ENCODE measurements at regions not wholly inside any gene's neighbourhood (a gene's known extent, or its start where the extent isn't known, plus 50 kb on each side); places are given as distances from the start of the nearest gene placed in this dataset.

DNA sequence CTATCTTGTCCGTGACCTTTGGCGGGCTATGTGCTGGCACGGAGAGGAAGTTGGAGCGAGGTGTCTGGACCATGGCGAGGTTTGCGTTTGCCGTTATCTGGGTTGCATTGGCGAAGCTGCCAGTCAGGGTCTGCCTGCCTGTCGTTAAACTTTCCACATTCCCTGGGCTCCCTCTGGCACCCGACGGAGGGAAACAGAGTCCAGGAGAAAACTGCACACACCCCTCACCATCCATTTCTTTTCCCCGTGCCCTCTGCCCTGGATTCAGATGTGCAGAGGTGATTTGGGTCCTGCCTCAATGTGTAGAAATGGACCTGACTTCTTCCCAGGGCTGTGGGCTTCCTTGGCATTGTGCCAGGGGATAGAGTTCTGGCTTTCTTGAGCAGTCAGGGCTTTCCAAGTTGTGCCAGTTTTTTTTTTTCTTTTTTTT lies 142.4 kb downstream of the URI1 start:
- TF ChIP-seq, protein P1, sequence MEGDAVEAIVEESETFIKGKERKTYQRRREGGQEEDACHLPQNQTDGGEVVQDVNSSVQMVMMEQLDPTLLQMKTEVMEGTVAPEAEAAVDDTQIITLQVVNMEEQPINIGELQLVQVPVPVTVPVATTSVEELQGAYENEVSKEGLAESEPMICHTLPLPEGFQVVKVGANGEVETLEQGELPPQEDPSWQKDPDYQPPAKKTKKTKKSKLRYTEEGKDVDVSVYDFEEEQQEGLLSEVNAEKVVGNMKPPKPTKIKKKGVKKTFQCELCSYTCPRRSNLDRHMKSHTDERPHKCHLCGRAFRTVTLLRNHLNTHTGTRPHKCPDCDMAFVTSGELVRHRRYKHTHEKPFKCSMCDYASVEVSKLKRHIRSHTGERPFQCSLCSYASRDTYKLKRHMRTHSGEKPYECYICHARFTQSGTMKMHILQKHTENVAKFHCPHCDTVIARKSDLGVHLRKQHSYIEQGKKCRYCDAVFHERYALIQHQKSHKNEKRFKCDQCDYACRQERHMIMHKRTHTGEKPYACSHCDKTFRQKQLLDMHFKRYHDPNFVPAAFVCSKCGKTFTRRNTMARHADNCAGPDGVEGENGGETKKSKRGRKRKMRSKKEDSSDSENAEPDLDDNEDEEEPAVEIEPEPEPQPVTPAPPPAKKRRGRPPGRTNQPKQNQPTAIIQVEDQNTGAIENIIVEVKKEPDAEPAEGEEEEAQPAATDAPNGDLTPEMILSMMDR (conservative IDR thresholded peaks at IDR 0.05; ENCODE audit: low read depth, low read length) = no peak
- no peak overlapping the region for H3K9ac ChIP-seq
- no peaks in the 10 kb centered on the region for H3K79me2 ChIP-seq (ENCODE audit: insufficient read depth, low read depth)
- no peaks in the 10 kb centered on the region for H4K20me1 ChIP-seq (ENCODE audit: insufficient read depth)
- no peak overlapping the region for H3K4me3 ChIP-seq (IDR thresholded peaks at IDR 0.05; ENCODE audit: insufficient read depth, low read depth, low read length)
- H3K27me3 ChIP-seq (ENCODE audit: insufficient read depth, low read depth) = 0 out of 2 replicates have a peak, but pooled peaks cover 4% of the 10 kb centered on the region
- H3K36me3 ChIP-seq (ENCODE audit: insufficient read depth) = no peaks in the 10 kb centered on the region
- no peak overlapping the region for H3K4me2 ChIP-seq
- no peaks in the 10 kb centered on the region for H3K4me1 ChIP-seq (ENCODE audit: low read depth, poor library complexity, severe bottlenecking)
- no peak overlapping the region for H3K27ac ChIP-seq
- no peak overlapping the region for H2AFZ ChIP-seq (ENCODE audit: low read depth)

DNA sequence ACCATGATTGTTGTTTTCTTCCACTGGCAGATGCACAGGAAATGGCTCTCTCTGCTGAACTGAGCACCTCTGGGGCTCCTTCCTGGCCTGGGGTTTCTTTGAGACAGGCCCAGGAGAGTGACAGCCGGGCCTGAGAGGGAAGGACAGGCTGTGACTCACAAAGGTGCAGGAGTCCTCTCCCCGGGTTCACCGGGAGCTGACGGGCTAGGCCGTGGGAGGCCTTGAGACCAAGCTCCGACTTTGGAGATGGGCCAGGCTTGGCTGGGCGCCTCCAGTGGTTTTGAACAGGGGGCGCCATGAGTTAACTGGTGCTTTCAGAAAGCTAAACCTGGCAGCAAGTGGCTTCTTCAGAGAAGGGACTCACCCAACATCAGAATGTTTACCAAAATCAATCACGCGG lies 143.4 kb downstream of the URI1 start:
- H3K4me1 ChIP-seq (ENCODE audit: low read depth, poor library complexity, severe bottlenecking) = no peaks in the 10 kb centered on the region
- no peak overlapping the region for H3K4me3 ChIP-seq (IDR thresholded peaks at IDR 0.05; ENCODE audit: insufficient read depth, low read depth, low read length)
- no peaks in the 10 kb centered on the region for H3K36me3 ChIP-seq (ENCODE audit: insufficient read depth)
- no peak overlapping the region for H2AFZ ChIP-seq (ENCODE audit: low read depth)
- no peak overlapping the region for H3K27ac ChIP-seq
- no peak overlapping the region for H3K4me2 ChIP-seq
- no peaks in the 10 kb centered on the region for H4K20me1 ChIP-seq (ENCODE audit: insufficient read depth)
- peaks cover 9% of the 10 kb centered on the region; the same call in 1 of the 2 replicates for H3K27me3 ChIP-seq (ENCODE audit: insufficient read depth, low read depth)
- TF ChIP-seq, protein P1 (conservative IDR thresholded peaks at IDR 0.05; ENCODE audit: low read depth, low read length) = no peak
- no peak overlapping the region for H3K9ac ChIP-seq
- no peaks in the 10 kb centered on the region for H3K79me2 ChIP-seq (ENCODE audit: insufficient read depth, low read depth)

DNA sequence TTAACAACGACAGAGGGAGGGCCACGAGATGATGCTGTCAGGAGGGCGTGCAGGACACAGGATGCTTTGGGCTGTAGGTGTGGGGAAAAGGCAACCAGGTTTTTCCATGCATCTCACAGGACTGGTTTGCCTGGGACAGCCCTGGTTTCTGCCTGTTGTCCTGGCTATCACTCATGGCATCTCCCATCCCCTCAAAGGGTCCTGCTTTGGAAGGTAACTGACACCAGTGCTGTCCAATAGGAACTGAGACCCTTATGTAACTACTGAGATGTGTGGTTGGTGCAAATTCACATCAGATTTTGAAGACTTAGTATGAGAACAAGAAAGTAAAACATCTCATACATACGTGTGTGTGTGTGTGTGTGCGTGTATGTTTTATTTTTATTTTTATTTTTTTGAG lies 144.2 kb downstream of the URI1 start:
- Histone ChIP-seq H3K36me3 (ENCODE audit: insufficient read depth) (no peaks in the 10 kb centered on the region), H2AFZ (ENCODE audit: low read depth) (no peak overlapping the region), H3K4me2 (no peak overlapping the region), H3K27ac (no peak overlapping the region), H3K4me3 (IDR thresholded peaks at IDR 0.05; ENCODE audit: insufficient read depth, low read depth, low read length) (no peak overlapping the region), H3K9ac (no peak overlapping the region), H3K79me2 (ENCODE audit: insufficient read depth, low read depth) (no peaks in the 10 kb centered on the region), H3K27me3 (ENCODE audit: insufficient read depth, low read depth) (peaks cover 9% of the 10 kb centered on the region; the same call in 1 of the 2 replicates), H3K4me1 (ENCODE audit: low read depth, poor library complexity, severe bottlenecking) (no peaks in the 10 kb centered on the region), H4K20me1 (ENCODE audit: insufficient read depth) (no peaks in the 10 kb centered on the region)
- TF ChIP-seq, protein P1 (conservative IDR thresholded peaks at IDR 0.05; ENCODE audit: low read depth, low read length) = no peak

DNA sequence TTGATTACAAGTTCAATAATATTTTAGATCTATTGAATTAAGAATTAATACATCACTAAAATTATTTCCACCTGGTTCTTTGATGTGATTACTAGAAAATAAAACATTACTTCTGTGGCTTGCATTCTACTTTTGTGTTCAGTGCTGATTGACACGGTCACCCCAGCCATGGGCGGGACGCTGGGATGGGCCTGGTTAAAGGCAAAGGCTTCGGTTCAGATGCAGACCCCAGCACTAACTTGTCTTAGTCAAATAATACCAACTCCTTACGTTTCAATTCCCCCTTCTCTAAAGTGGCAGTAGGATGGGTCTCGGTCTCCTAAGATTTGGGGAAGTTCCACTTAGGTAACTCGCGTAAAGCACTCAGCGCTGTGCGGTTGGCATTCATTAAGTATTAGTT lies 144.9 kb downstream of the URI1 start:
- H3K27ac ChIP-seq = no peak overlapping the region
- no peaks in the 10 kb centered on the region for H3K79me2 ChIP-seq (ENCODE audit: insufficient read depth, low read depth)
- H3K9ac ChIP-seq = no peak overlapping the region
- TF ChIP-seq, protein P1 (conservative IDR thresholded peaks at IDR 0.05; ENCODE audit: low read depth, low read length) = no peak
- H3K4me3 ChIP-seq (IDR thresholded peaks at IDR 0.05; ENCODE audit: insufficient read depth, low read depth, low read length) = no peak overlapping the region
- H3K4me2 ChIP-seq = no peak overlapping the region
- no peaks in the 10 kb centered on the region for H4K20me1 ChIP-seq (ENCODE audit: insufficient read depth)
- peaks cover 9% of the 10 kb centered on the region; the same call in 1 of the 2 replicates for H3K27me3 ChIP-seq (ENCODE audit: insufficient read depth, low read depth)
- no peak overlapping the region for H2AFZ ChIP-seq (ENCODE audit: low read depth)
- H3K36me3 ChIP-seq (ENCODE audit: insufficient read depth) = no peaks in the 10 kb centered on the region
- no peaks in the 10 kb centered on the region for H3K4me1 ChIP-seq (ENCODE audit: low read depth, poor library complexity, severe bottlenecking)
